ENCODE measurements at regions not wholly inside any gene's neighbourhood (a gene's known extent, or its start where the extent isn't known, plus 50 kb on each side); places are given as distances from the start of the nearest gene placed in this dataset.

DNA sequence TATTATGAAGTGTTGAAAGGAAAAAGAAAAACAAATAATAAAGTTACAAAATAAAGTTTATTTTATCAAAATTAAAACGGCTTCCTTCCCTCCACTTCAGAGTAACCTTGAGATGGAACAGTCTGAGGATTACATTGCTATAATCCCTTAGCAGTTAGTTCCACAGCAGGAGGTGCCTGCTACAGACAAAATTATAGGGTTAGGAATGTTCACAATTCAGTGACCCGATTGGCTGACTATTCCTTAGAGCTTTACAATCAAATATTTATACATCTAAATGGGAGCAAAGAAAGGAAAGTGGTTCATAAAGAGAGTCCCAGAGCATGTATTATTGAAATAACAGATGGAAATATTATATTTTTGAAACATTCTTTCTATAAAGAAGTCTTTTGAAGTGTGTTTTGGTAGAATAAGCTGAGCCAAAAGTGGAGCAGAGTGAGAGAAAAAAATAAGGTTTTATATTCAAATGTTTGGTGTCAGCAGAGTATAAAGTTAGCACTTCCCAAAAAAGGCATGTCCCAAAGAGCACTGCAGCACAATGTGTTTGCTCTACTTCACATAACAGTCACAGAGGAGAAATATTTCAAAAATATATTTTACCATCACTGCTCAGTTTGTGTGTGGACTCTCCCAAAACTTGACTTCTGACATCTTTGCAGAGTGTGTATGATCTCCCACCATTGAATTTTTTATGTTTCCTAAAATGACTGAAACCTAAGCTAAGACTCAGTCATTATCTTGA, 71.4 kb upstream of the GORAB start:
- TF ChIP-seq, protein P1, sequence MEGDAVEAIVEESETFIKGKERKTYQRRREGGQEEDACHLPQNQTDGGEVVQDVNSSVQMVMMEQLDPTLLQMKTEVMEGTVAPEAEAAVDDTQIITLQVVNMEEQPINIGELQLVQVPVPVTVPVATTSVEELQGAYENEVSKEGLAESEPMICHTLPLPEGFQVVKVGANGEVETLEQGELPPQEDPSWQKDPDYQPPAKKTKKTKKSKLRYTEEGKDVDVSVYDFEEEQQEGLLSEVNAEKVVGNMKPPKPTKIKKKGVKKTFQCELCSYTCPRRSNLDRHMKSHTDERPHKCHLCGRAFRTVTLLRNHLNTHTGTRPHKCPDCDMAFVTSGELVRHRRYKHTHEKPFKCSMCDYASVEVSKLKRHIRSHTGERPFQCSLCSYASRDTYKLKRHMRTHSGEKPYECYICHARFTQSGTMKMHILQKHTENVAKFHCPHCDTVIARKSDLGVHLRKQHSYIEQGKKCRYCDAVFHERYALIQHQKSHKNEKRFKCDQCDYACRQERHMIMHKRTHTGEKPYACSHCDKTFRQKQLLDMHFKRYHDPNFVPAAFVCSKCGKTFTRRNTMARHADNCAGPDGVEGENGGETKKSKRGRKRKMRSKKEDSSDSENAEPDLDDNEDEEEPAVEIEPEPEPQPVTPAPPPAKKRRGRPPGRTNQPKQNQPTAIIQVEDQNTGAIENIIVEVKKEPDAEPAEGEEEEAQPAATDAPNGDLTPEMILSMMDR (IDR thresholded peaks at IDR 0.05; ENCODE audit: low read depth, low read length) = no peak
- no peak for TF ChIP-seq EZH2phosphoT487 (IDR thresholded peaks at IDR 0.05; ENCODE audit: low read depth)

Measured in OCI-LY3 (cell line).